GM12878 (cell line): ENCODE measurements at regions not wholly inside any gene's neighbourhood (a gene's known extent, or its start where the extent isn't known, plus 50 kb on each side); places are given as distances from the start of the nearest gene placed in this dataset.
A peak's percentile ranks its signal among the peaks of the same experiment; 100 is the strongest.

ENCODE experiments used
- BHLHE40 ChIP-seq, 2 experiments: fragments of 450-650 bp in 1 of 2; IDR thresholded peaks; 2 replicates each; pipeline ENCODE4 v1.6.1; 2011 to 2017; ENCODE audit warnings: low read depth in 2 of 2, borderline replicate concordance in 1 of 2, improper control_type of control experiment in 1 of 2, low read length in 1 of 2, mild to moderate bottlenecking in 1 of 2
- CEBPB ChIP-seq, 2 experiments: fragments of 150-350 bp in 1 of 2; IDR thresholded peaks; 2 replicates each; pipeline ENCODE4 v1.6.1; 2012 to 2014; ENCODE audit warnings: low read depth in 2 of 2, low read length in 2 of 2, borderline replicate concordance in 1 of 2, inconsistent platforms in 1 of 2
- CHD1 ChIP-seq: IDR thresholded peaks from 2 replicates; pipeline ENCODE4 v1.6.1; 2012; ENCODE audit warnings: low read depth, low read length, improper control_type of control experiment
- CREB1 ChIP-seq: IDR thresholded peaks from 2 replicates; pipeline ENCODE4 v1.6.1; 2012; ENCODE audit warnings: low read depth, mild to moderate bottlenecking, inconsistent platforms
- CREM ChIP-seq: IDR thresholded peaks from 2 replicates; pipeline ENCODE4 v1.6.1; 2014; ENCODE audit warnings: antibody characterized with exemption, low read depth
- DPF2 ChIP-seq: fragments of 450-650 bp; IDR thresholded peaks from 2 replicates; pipeline ENCODE4 v1.6.1; 2017; ENCODE audit warnings: mild to moderate bottlenecking
- EP300 ChIP-seq, 2 experiments: fragments of 150-350 bp in 1 of 2; IDR thresholded peaks; 2 replicates each; pipeline ENCODE4 v1.6.1; 2011 to 2012; ENCODE audit warnings: low read depth in 2 of 2, low read length in 2 of 2, borderline replicate concordance in 1 of 2, improper control_type of control experiment in 1 of 2, inconsistent platforms in 1 of 2; ENCODE audit not compliant: control insufficient read depth in 1 of 2
- GABPA ChIP-seq: IDR thresholded peaks from 2 replicates; pipeline ENCODE4 v1.6.1; 2014; ENCODE audit warnings: antibody characterized with exemption, low read depth, mild to moderate bottlenecking, inconsistent platforms
- MEF2B ChIP-seq: fragments of 450-650 bp; IDR thresholded peaks from 2 replicates; pipeline ENCODE4 v1.6.1; 2018; ENCODE audit warnings: mild to moderate bottlenecking, moderate library complexity; ENCODE audit not compliant: partially characterized antibody, poor library complexity, severe bottlenecking
- MTA3 ChIP-seq: IDR thresholded peaks from 2 replicates; pipeline ENCODE4 v1.6.1; 2012; ENCODE audit warnings: low read length, inconsistent platforms, borderline replicate concordance
- NFIC ChIP-seq: IDR thresholded peaks from 2 replicates; pipeline ENCODE4 v1.6.1; 2012; ENCODE audit warnings: low read depth, mild to moderate bottlenecking, inconsistent platforms, low read length, moderate library complexity
- PAX5 ChIP-seq: IDR thresholded peaks from 2 replicates; pipeline ENCODE4 v1.6.1; 2011; ENCODE audit warnings: low read depth, low read length, borderline replicate concordance
- PKNOX1 ChIP-seq: fragments of 450-650 bp; IDR thresholded peaks from 2 replicates; pipeline ENCODE4 v1.6.1; 2016; ENCODE audit warnings: mild to moderate bottlenecking
- RAD21 ChIP-seq: IDR thresholded peaks from 2 replicates; pipeline ENCODE4 v1.6.1; 2011; ENCODE audit warnings: mild to moderate bottlenecking, low read depth, low read length, moderate library complexity; ENCODE audit not compliant: insufficient read depth
- RBBP5 ChIP-seq: fragments of 200-600 bp; sonication (generic); conservative IDR thresholded peaks from 2 replicates; pipeline ENCODE4 v1.6.1; 2016
- RUNX3 ChIP-seq: IDR thresholded peaks from 2 replicates; pipeline ENCODE4 v1.6.1; 2012; ENCODE audit warnings: low read length, inconsistent platforms
- SRF ChIP-seq, 2 experiments: IDR thresholded peaks; 2 replicates each; pipeline ENCODE4 v1.6.1; 2011; ENCODE audit warnings: low read depth in 2 of 2, low read length in 2 of 2, mild to moderate bottlenecking in 1 of 2, moderate library complexity in 1 of 2
- STAT3 ChIP-seq: IDR thresholded peaks from 2 replicates; pipeline ENCODE4 v1.6.1; 2011; ENCODE audit warnings: low read depth, low read length, improper control_type of control experiment
- TCF3 ChIP-seq: IDR thresholded peaks from 2 replicates; pipeline ENCODE4 v1.6.1; 2012; ENCODE audit warnings: low read depth, mild to moderate bottlenecking, low read length, borderline replicate concordance; ENCODE audit not compliant: insufficient read depth
- YBX1 ChIP-seq: fragments of 450-650 bp; IDR thresholded peaks from 2 replicates; pipeline ENCODE4 v1.6.1; 2016; ENCODE audit warnings: antibody characterized with exemption
- ZNF274 ChIP-seq: IDR thresholded peaks from one replicate; pipeline ENCODE4 v1.8.0; 2011; ENCODE audit not compliant: insufficient read length, insufficient read depth
- ZNF592 ChIP-seq: fragments of 450-650 bp; IDR thresholded peaks from 2 replicates; pipeline ENCODE4 v1.6.1; 2017; ENCODE audit warnings: mild to moderate bottlenecking, moderate library complexity
- ZNF687 ChIP-seq: fragments of 450-650 bp; IDR thresholded peaks from 2 replicates; pipeline ENCODE4 v1.6.1; 2017; ENCODE audit warnings: mild to moderate bottlenecking, moderate library complexity

GRCh38 chr2:62415019-62415431 lies 91.0 kb downstream of the TMEM17 start (continued):
- TF ChIP-seq NFIC (peak; percentile 38; the same call in 1 of the 2 replicates), YBX1 (no peak), MTA3 (0 out of 2 replicates have a peak, but pooled peaks have one; percentile 44), ZNF687 (peak; percentile 72), DPF2 (0 out of 2 replicates have a peak, but pooled peaks have one; percentile 15), CHD1 (no peak), PKNOX1 (peak; percentile 78), GABPA (no peak), RBBP5 (no peak), EP300 (IDR thresholded peaks at IDR 0.05; ENCODE audit: borderline replicate concordance in 1 of 2, control insufficient read depth in 1 of 2, low read depth in 2 of 2, low read length in 2 of 2) (peak in 1 of 2 experiments; percentile 35; a peak in 1 of 4 replicates), RAD21 (peak; percentile 3; the same call in 1 of the 2 replicates), PAX5 (peak; percentile 39; the same call in 1 of the 2 replicates), ZNF592 (no peak), CEBPB (IDR thresholded peaks at IDR 0.05; ENCODE audit: borderline replicate concordance in 1 of 2, low read depth in 2 of 2, low read length in 2 of 2) (no peak), BHLHE40 (IDR thresholded peaks at IDR 0.05; ENCODE audit: borderline replicate concordance in 1 of 2, low read depth in 2 of 2, low read length in 1 of 2) (peak in 1 of 2 experiments; percentile 33; a peak in 1 of 4 replicates), CREM (peak; percentile 63; the same call in 1 of the 2 replicates), CREB1 (0 out of 2 replicates have a peak, but pooled peaks have one; percentile 16), STAT3 (no peak), RUNX3 (peak; percentile 97), TCF3 (peak; percentile 50; the same call in 1 of the 2 replicates), MEF2B (peak; percentile 69), ZNF274 (no peak), SRF (IDR thresholded peaks at IDR 0.05; ENCODE audit: low read depth in 2 of 2, low read length in 2 of 2) (peak; percentile 52 to 77; a peak in 1 of 4 replicates)
